ENCODE measurements at regions not wholly inside any gene's neighbourhood (a gene's known extent, or its start where the extent isn't known, plus 50 kb on each side); places are given as distances from the start of the nearest gene placed in this dataset.
"Not testable (repeated sequence)": the region's sequence is repeated elsewhere in the genome, so short reads cannot be mapped to it uniquely, and the experiment has no call there.

- DNase-seq (ENCODE audit: low read depth): no peak
Observed at GRCh38 chr4:156545003-156545785, 426.4 kb downstream of the PDGFC start.

GRCh38 chr4:156539376-156539775, 432.2 kb downstream of the PDGFC start:
- no peak for DNase-seq (ENCODE audit: low read depth)

- no peak for DNase-seq (ENCODE audit: low read depth)
Observed at GRCh38 chr4:156538651-156539257, 432.8 kb downstream of the PDGFC start.

- peak; percentile 65 for DNase-seq (ENCODE audit: low read depth)
Observed at GRCh38 chr4:156538210-156538609, 433.4 kb downstream of the PDGFC start.

- DNase-seq (ENCODE audit: low read depth): no peak
Observed at GRCh38 chr4:156537286-156537685, 434.3 kb downstream of the PDGFC start.

GRCh38 chr4:156536661-156537060, 434.9 kb downstream of the PDGFC start:
- DNase-seq (ENCODE audit: low read depth): peak; percentile 44

GRCh38 chr4:156534205-156534604, 437.4 kb downstream of the PDGFC start:
- DNase-seq (ENCODE audit: low read depth): no peak

GRCh38 chr4:156528216-156528615, 443.4 kb downstream of the PDGFC start:
- no peak for DNase-seq (ENCODE audit: low read depth)

GRCh38 chr4:156527237-156527993, 444.2 kb downstream of the PDGFC start:
- DNase-seq (ENCODE audit: low read depth): no peak

GRCh38 chr4:156523991-156524390, 447.6 kb downstream of the PDGFC start:
- no peak for DNase-seq (ENCODE audit: low read depth)

GRCh38 chr4:156523492-156523891, 448.1 kb downstream of the PDGFC start:
- DNase-seq (ENCODE audit: low read depth): no peak

- DNase-seq (ENCODE audit: low read depth): no peak
Observed at GRCh38 chr4:156521631-156522030, 450.0 kb downstream of the PDGFC start.

- no peak for DNase-seq (ENCODE audit: low read depth)
Observed at GRCh38 chr4:156517956-156518355, 453.6 kb downstream of the PDGFC start.

- no peak for DNase-seq (ENCODE audit: low read depth)
Observed at GRCh38 chr4:156517546-156517945, 454.1 kb downstream of the PDGFC start.

- peak; percentile 51 for DNase-seq (ENCODE audit: low read depth)
Observed at GRCh38 chr4:156516698-156517097, 454.9 kb downstream of the PDGFC start.

- peak; percentile 12 for DNase-seq (ENCODE audit: low read depth)
Observed at GRCh38 chr4:156515295-156515694, 456.3 kb downstream of the PDGFC start.

GRCh38 chr4:156512622-156513021, 459.0 kb downstream of the PDGFC start:
- DNase-seq (ENCODE audit: low read depth): peak; percentile 14

- DNase-seq (ENCODE audit: low read depth): not testable (repeated sequence)
Observed at GRCh38 chr4:156509921-156510320, 461.7 kb downstream of the PDGFC start.

- DNase-seq (ENCODE audit: low read depth): no peak
Observed at GRCh38 chr4:156505341-156505955, 466.2 kb downstream of the PDGFC start.

- DNase-seq (ENCODE audit: low read depth): no peak
Observed at GRCh38 chr4:156503119-156503518, 468.5 kb downstream of the PDGFC start.

GRCh38 chr4:156501962-156502361, 469.6 kb downstream of the PDGFC start:
- no peak for DNase-seq (ENCODE audit: low read depth)

- no peak for DNase-seq (ENCODE audit: low read depth)
Observed at GRCh38 chr4:156499684-156500083, 471.9 kb downstream of the PDGFC start.

GRCh38 chr4:156497486-156497885, 474.1 kb downstream of the PDGFC start:
- no peak for DNase-seq (ENCODE audit: low read depth)
